ENCODE measurements at regions not wholly inside any gene's neighbourhood (a gene's known extent, or its start where the extent isn't known, plus 50 kb on each side); places are given as distances from the start of the nearest gene placed in this dataset.

GRCh38 chr22:23471698-23472097, 108.4 kb downstream of the IGLL1 start:
- TF ChIP-seq ELF4 (IDR thresholded peaks at IDR 0.05) (no peak), BHLHE40 (IDR thresholded peaks at IDR 0.05; ENCODE audit: borderline replicate concordance) (no peak), TARDBP (IDR thresholded peaks at IDR 0.05) (no peak), FOXM1 (IDR thresholded peaks at IDR 0.05; ENCODE audit: borderline replicate concordance) (no peak), FOXK2 (IDR thresholded peaks at IDR 0.05) (no peak), LEF1 (IDR thresholded peaks at IDR 0.05; ENCODE audit: borderline replicate concordance) (no peak)
